Cerebellar cortex (tissue), 1 donor: ENCODE measurements at regions not wholly inside any gene's neighbourhood (a gene's known extent, or its start where the extent isn't known, plus 50 kb on each side); places are given as distances from the start of the nearest gene placed in this dataset.

Experiments
- DNase-seq: peaks from one replicate; pipeline ENCODE4 v3.0.0-alpha.2; 2015; ENCODE audit warnings: low spot score

DNA sequence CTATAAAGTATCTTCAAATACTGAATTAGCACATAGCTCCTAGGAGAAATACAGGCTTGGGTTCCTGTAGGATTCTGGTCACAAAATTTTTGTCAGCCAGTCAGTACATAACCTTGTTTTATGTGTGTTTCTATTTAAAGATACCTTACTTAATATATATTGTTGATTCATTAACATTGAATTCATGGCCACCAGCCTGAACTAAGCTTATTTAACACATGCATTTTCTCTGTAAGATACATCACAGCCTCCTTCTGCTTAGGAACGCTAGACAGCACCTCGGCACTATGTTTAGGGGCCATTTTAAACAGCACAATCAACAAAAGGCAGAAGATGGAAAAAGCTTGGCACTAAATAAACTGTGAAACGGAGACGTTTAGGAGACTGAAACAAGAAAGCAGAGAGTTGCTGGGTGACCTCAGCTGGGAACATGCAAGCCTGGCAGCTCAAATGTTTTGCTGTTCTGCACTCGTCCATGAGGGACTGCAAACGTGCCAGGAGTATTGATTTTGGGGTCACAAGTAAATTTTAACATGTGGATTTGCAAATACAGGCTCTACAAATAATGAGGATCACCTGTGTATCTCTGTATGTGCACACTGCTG is 432.2 kb upstream of the TPM1 start:
- DNase-seq: no peak

DNA sequence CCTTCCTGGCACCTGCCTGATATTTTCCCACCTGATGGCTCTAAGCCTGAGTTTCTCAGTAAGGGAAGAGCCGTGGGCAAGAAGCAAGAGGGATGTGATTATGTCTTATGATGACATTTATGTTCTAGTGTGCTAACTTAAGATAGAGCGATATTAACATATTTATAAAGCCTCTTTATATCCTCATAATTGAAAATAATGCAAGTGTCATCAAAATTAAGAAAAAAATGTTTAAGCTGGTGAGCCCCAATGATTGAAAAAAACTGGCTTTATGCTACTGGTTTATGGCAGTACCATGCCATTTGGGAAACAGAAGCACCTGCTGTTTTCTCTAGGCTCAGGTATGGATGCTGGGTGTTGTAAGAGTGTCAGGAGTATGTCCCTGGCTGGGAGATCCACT is 431.5 kb upstream of the TPM1 start:
- no peak for DNase-seq

GRCh38 chr15:62612183-62612733 is 430.3 kb upstream of the TPM1 start:
- DNase-seq: no peak

GRCh38 chr15:62612771-62613170 is 429.8 kb upstream of the TPM1 start:
- no peak for DNase-seq

GRCh38 chr15:62616746-62617145 is 425.8 kb upstream of the TPM1 start:
- no peak for DNase-seq

GRCh38 chr15:62617741-62618140 is 424.8 kb upstream of the TPM1 start:
- no peak for DNase-seq

GRCh38 chr15:62618432-62618831 is 424.1 kb upstream of the TPM1 start:
- no peak for DNase-seq

GRCh38 chr15:62618846-62619504 is 423.6 kb upstream of the TPM1 start:
- no peak for DNase-seq

DNA sequence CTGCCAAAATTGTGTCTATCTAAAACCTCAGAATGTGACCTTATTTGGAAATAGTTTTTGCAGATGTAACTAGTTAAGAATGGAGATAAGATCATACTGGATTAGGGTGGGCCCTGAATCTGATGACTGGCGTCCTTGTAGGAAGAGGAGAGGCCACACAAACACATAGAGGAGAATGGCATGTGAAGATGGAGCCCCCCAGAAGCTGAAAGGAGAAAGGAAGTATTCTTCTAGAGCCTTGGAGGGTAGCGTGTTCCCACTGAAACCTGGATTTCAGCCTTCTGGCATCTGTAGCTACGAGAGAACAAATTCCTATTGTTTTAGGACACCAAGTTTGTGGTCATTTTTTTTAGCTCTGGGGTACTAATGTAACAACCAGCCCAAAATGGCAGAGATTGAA is 423.0 kb upstream of the TPM1 start:
- DNase-seq: no peak

GRCh38 chr15:62622775-62623174 is 419.8 kb upstream of the TPM1 start:
- no peak for DNase-seq

DNA sequence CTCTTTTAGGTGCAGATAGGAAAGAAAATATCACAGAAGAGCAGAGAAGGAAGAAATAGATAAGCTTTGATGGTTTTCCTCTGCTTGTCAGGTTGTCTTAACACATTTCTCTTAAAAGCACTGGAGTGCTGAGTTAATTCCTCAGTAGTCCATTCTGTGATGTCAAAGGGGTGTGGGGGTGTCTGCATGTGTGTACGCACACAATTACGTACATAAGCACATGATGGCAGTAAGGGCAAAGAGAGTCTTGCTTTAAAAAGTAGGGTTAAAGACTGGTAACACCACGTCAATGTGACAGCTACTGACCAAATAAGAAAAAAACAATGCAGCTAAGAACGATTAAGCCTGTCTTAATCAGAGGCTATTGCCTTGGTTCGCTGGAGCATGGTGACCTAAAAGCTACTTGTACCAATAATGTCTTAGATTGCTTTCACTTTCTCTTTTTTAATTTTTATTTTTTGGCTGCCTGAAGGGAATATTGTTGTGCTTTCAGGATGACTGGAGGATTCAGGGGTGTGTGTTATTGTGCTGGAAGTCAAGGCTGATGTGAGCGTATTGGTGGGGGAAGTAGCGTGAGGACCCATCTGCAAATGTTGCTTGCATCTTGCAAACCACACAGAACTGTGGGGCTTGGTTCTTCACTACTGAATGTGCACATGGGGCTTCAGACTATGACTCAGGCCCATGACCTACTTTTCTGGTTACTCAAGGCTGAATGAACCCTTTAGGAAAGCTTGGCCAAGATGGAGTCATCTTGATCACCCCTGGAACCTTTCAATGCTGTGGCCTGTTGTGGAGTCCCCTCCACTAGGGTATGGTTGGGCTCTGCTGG is 417.8 kb upstream of the TPM1 start:
- DNase-seq: no peak

DNA sequence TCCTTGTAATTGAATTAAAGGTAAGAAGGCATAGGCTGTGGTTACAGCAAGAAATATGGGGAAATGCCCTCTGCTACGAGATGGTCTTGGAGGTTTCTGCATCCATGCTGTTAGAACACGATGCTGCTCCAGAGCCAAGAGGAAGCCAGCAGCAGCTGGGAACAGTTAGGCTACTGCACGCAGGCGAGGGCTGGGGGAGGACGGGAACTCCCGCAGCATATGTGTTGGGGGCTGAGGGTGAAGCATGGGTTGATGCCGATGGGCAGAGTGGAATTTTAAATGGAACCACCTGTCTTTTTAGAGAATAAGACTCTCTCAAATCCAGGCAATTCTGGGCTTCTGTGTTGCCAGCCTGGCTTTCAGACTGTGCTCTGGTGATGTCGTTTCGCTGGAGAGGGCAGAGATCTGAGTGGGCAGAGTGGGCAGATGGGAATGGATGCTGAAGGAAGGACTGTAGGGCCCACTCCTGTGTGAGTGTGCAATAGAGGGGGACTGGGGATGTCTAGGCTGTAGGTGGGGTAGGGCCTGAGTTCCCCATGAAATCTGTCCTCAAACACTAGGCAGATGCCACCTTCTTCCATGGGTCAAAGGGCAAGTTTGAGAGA is 417.0 kb upstream of the TPM1 start:
- no peak for DNase-seq

- DNase-seq: no peak
Measured at GRCh38 chr15:62626903-62627302, 415.6 kb upstream of the TPM1 start.

- DNase-seq: no peak
Measured at GRCh38 chr15:62631076-62631724, 411.3 kb upstream of the TPM1 start.

DNA sequence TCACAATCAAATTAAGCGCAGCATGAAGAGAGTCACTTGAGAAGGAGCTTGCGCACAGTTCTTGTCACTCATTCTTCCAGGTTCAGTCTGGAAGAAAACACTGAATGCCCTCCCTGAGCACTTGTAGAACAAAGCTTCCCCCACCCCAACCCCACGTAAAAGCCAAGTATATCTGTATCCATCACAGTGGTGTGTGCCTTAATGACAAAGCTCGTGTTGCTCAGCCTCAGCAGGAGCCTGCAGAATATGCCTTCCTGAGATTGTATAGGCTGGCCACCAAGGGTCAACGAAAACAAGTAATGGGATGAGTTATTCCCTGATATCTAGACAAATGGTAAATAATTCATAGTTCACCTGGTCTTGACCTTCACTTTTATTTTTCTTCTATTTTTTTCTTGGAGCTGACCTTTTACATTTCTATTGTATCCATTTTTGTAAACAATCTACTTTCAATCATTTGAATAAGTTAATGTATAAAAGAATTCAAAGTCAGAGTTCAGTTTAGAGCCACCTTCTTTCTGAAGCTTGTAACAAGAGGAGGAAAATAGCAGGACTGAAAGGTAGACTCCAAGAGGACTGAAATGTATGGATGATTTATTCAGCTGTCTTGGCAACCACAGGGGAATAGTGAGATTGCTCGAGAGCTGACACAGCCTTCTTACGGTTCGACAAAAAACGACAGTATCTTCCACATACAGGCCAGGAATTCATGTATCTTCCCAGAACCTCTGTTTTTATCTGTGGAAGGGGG is 405.5 kb upstream of the TPM1 start:
- DNase-seq: no peak

DNA sequence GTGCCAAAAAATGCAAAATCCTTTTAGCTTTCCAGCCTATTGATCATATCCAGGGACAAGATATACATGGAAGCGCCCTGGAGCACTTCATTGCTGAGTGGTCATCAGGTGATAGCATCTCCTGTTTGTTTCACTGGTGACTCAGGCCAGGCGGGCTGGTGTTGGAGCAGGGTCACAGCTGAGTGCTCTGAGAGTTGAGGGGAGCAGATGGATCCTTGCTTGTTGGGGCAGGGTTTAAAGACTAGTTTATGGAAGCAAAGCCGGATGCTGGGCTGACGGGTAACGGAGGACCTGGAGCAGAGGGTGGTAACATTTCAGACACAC is 405.0 kb upstream of the TPM1 start:
- DNase-seq: no peak

GRCh38 chr15:62637950-62638619 is 404.5 kb upstream of the TPM1 start:
- DNase-seq: no peak

- no peak for DNase-seq
Measured at GRCh38 chr15:62639432-62639831, 403.1 kb upstream of the TPM1 start.

GRCh38 chr15:62639906-62640605 is 402.5 kb upstream of the TPM1 start:
- no peak for DNase-seq

DNA sequence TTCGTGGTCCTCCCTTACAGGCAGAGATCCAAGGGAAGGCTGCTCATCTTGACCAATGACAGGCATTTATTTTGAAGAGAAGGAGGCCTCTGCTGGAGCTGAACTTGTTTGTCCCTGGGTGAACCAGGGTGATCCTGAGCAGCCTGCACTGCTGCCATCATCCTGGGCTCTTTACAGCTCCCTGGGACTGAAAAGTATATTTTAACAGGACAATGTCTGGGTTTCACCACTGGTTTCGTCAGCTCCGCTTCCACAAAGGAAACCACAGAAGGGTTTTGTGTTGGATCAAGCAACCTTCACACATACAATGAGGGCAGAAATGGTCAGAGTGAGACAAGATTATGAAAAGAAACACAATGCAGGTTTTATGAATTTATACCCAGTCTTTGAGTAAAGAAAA is 400.7 kb upstream of the TPM1 start:
- no peak for DNase-seq
